GM21737 (cell line): ENCODE measurements at regions not wholly inside any gene's neighbourhood (a gene's known extent, or its start where the extent isn't known, plus 50 kb on each side); places are given as distances from the start of the nearest gene placed in this dataset.
"Not testable (repeated sequence)": the region's sequence is repeated elsewhere in the genome, so short reads cannot be mapped to it uniquely, and the experiment has no call there.

Experiments
- ATAC-seq: cut with Tn5 transposase; IDR thresholded peaks from one replicate; pipeline ENCODE4 v1.9.1; 2021; ENCODE audit warnings: mild to moderate bottlenecking, moderate library complexity; ENCODE audit not compliant: unreplicated experiment

GRCh38 chr14:106153362-106153955 lies 627.1 kb downstream of the TMEM121 start:
- ATAC-seq, result not testable (repeated sequence)

- no peak for ATAC-seq
These were observed 636.9 kb downstream of the TMEM121 start for GRCh38 chr14:106163316-106163715.

- not testable (repeated sequence) for ATAC-seq
These were observed 637.4 kb downstream of the TMEM121 start for GRCh38 chr14:106163812-106164211.

- ATAC-seq, result no peak
These were observed 639.8 kb downstream of the TMEM121 start for GRCh38 chr14:106166232-106166631.

- no peak for ATAC-seq
These were observed 640.3 kb downstream of the TMEM121 start for GRCh38 chr14:106166650-106167204.

- ATAC-seq, result not testable (repeated sequence)
These were observed 643.8 kb downstream of the TMEM121 start for GRCh38 chr14:106170163-106170658.

GRCh38 chr14:106174206-106174605 lies 647.8 kb downstream of the TMEM121 start:
- no peak for ATAC-seq

GRCh38 chr14:106177266-106178246 lies 651.2 kb downstream of the TMEM121 start:
- not testable (repeated sequence) for ATAC-seq

- ATAC-seq, result no peak
These were observed 653.4 kb downstream of the TMEM121 start for GRCh38 chr14:106179761-106180160.

GRCh38 chr14:106184771-106185170 lies 658.4 kb downstream of the TMEM121 start:
- ATAC-seq, result not testable (repeated sequence)

- ATAC-seq, result not testable (repeated sequence)
These were observed 658.9 kb downstream of the TMEM121 start for GRCh38 chr14:106185174-106185836.

GRCh38 chr14:106185837-106186233 lies 659.5 kb downstream of the TMEM121 start:
- no peak for ATAC-seq

- no peak for ATAC-seq
These were observed 660.8 kb downstream of the TMEM121 start for GRCh38 chr14:106187216-106187615.

- not testable (repeated sequence) for ATAC-seq
These were observed 666.3 kb downstream of the TMEM121 start for GRCh38 chr14:106192701-106193100.

- ATAC-seq, result not testable (repeated sequence)
These were observed 670.1 kb downstream of the TMEM121 start for GRCh38 chr14:106196459-106196858.

- not testable (repeated sequence) for ATAC-seq
These were observed 670.9 kb downstream of the TMEM121 start for GRCh38 chr14:106197264-106197663.

- ATAC-seq, result no peak
These were observed 672.7 kb downstream of the TMEM121 start for GRCh38 chr14:106199097-106199496.

GRCh38 chr14:106200541-106201315 lies 674.3 kb downstream of the TMEM121 start:
- no peak for ATAC-seq

GRCh38 chr14:106201376-106201775 lies 675.0 kb downstream of the TMEM121 start:
- ATAC-seq, result no peak

- no peak for ATAC-seq
These were observed 677.1 kb downstream of the TMEM121 start for GRCh38 chr14:106203438-106203837.
